ENCODE measurements at regions not wholly inside any gene's neighbourhood (a gene's known extent, or its start where the extent isn't known, plus 50 kb on each side); places are given as distances from the start of the nearest gene placed in this dataset.
"Not testable (repeated sequence)": the region's sequence is repeated elsewhere in the genome, so short reads cannot be mapped to it uniquely, and the experiment has no call there.

- Histone ChIP-seq H3K27me3 (no peaks in the 10 kb centered on the region), H2AFZ (replicated peaks) (no peak overlapping the region), H4K20me1 (ENCODE audit: low read depth) (no peaks in the 10 kb centered on the region), H3K4me3 (no peak overlapping the region), H3K36me3 (no peaks in the 10 kb centered on the region), H3K9me3 (ENCODE audit: low read depth) (no peaks in the 10 kb centered on the region), H3K9ac (no peak overlapping the region), H3K27ac (no peak overlapping the region), H3K79me2 (ENCODE audit: low read depth) (no peaks in the 10 kb centered on the region), H3K4me2 (no peak overlapping the region), H3K4me1 (no peaks in the 10 kb centered on the region), H3F3A (ENCODE audit: low read depth) (no peaks in the 10 kb centered on the region)
- Mint-ChIP-seq H3K9me3 (peaks cover 13% of the 10 kb centered on the region), H3K27ac (no peak overlapping the region), H3K4me3 (no peak overlapping the region), H3K36me3 (no peaks in the 10 kb centered on the region), H3K4me1 (peaks cover 8% of the 10 kb centered on the region), H3K27me3 (ENCODE audit: insufficient read depth, low read depth) (peaks cover 7% of the 10 kb centered on the region)
- TF ChIP-seq CTCF (IDR thresholded peaks at IDR 0.05): no peak
- TF ChIP-seq EZH2 (IDR thresholded peaks at IDR 0.05): no peak
- TF ChIP-seq EZH2phosphoT487 (IDR thresholded peaks at IDR 0.05): no peak
- DNase-seq (ENCODE audit: low spot score): no peak
Measured at GRCh38 chr13:39930060-39930459, 274.6 kb downstream of the COG6 start.

- H3K9ac ChIP-seq: no peak overlapping the region
- H3K4me1 Mint-ChIP-seq: peaks cover 8% of the 10 kb centered on the region
- H3K4me2 ChIP-seq: no peak overlapping the region
- H2AFZ ChIP-seq (replicated peaks): no peak overlapping the region
- no peaks in the 10 kb centered on the region for H3K36me3 Mint-ChIP-seq
- no peaks in the 10 kb centered on the region for H3F3A ChIP-seq (ENCODE audit: low read depth)
- no peaks in the 10 kb centered on the region for H3K27me3 ChIP-seq
- no peak overlapping the region for H3K4me3 Mint-ChIP-seq
- H3K36me3 ChIP-seq: no peaks in the 10 kb centered on the region
- TF ChIP-seq CTCF (IDR thresholded peaks at IDR 0.05) (no peak), EZH2 (IDR thresholded peaks at IDR 0.05) (no peak), EZH2phosphoT487 (IDR thresholded peaks at IDR 0.05) (no peak)
- no peak overlapping the region for H3K27ac ChIP-seq
- no peaks in the 10 kb centered on the region for H3K9me3 ChIP-seq (ENCODE audit: low read depth)
- H3K9me3 Mint-ChIP-seq: peaks cover 7% of the 10 kb centered on the region
- no peaks in the 10 kb centered on the region for H4K20me1 ChIP-seq (ENCODE audit: low read depth)
- DNase-seq (ENCODE audit: low spot score): no peak
- no peak overlapping the region for H3K4me3 ChIP-seq
- no peak overlapping the region for H3K27ac Mint-ChIP-seq
- no peaks in the 10 kb centered on the region for H3K79me2 ChIP-seq (ENCODE audit: low read depth)
- no peaks in the 10 kb centered on the region for H3K4me1 ChIP-seq
- H3K27me3 Mint-ChIP-seq (ENCODE audit: insufficient read depth, low read depth): peaks cover 8% of the 10 kb centered on the region
Measured at GRCh38 chr13:39930544-39931444, 275.3 kb downstream of the COG6 start.

GRCh38 chr13:39931505-39931904 lies 276.0 kb downstream of the COG6 start:
- Mint-ChIP-seq H3K27me3 (ENCODE audit: insufficient read depth, low read depth) (peaks cover 8% of the 10 kb centered on the region), H3K9me3 (peaks cover 5% of the 10 kb centered on the region), H3K27ac (no peak overlapping the region), H3K4me3 (no peak overlapping the region), H3K36me3 (no peaks in the 10 kb centered on the region), H3K4me1 (peaks cover 8% of the 10 kb centered on the region)
- Histone ChIP-seq H3K4me3 (no peak overlapping the region), H3K27ac (no peak overlapping the region), H3K36me3 (no peaks in the 10 kb centered on the region), H3K79me2 (ENCODE audit: low read depth) (no peaks in the 10 kb centered on the region), H3K9ac (no peak overlapping the region), H3K27me3 (no peaks in the 10 kb centered on the region), H3F3A (ENCODE audit: low read depth) (no peaks in the 10 kb centered on the region), H2AFZ (replicated peaks) (no peak overlapping the region), H3K4me2 (no peak overlapping the region), H3K4me1 (no peaks in the 10 kb centered on the region), H4K20me1 (ENCODE audit: low read depth) (no peaks in the 10 kb centered on the region), H3K9me3 (ENCODE audit: low read depth) (no peaks in the 10 kb centered on the region)
- TF ChIP-seq EZH2 (IDR thresholded peaks at IDR 0.05) (no peak), CTCF (IDR thresholded peaks at IDR 0.05) (no peak), EZH2phosphoT487 (IDR thresholded peaks at IDR 0.05) (no peak)
- DNase-seq (ENCODE audit: low spot score): no peak

GRCh38 chr13:39932514-39932913 lies 277.1 kb downstream of the COG6 start:
- not testable (repeated sequence) for H4K20me1 ChIP-seq (ENCODE audit: low read depth); H3K9ac ChIP-seq; H3K9me3 ChIP-seq (ENCODE audit: low read depth); H3K79me2 ChIP-seq (ENCODE audit: low read depth); H3K27me3 Mint-ChIP-seq (ENCODE audit: insufficient read depth, low read depth); H2AFZ ChIP-seq (replicated peaks); H3K9me3 Mint-ChIP-seq; H3K36me3 Mint-ChIP-seq; H3K4me1 ChIP-seq; H3K4me2 ChIP-seq; H3K4me3 Mint-ChIP-seq; H3K27ac Mint-ChIP-seq; H3K27ac ChIP-seq; H3K36me3 ChIP-seq; H3F3A ChIP-seq (ENCODE audit: low read depth); H3K27me3 ChIP-seq; H3K4me3 ChIP-seq; DNase-seq (ENCODE audit: low spot score)
- peaks cover 12% of the 10 kb centered on the region for H3K4me1 Mint-ChIP-seq
